ENCODE measurements at regions not wholly inside any gene's neighbourhood (a gene's known extent, or its start where the extent isn't known, plus 50 kb on each side); places are given as distances from the start of the nearest gene placed in this dataset.

DNA sequence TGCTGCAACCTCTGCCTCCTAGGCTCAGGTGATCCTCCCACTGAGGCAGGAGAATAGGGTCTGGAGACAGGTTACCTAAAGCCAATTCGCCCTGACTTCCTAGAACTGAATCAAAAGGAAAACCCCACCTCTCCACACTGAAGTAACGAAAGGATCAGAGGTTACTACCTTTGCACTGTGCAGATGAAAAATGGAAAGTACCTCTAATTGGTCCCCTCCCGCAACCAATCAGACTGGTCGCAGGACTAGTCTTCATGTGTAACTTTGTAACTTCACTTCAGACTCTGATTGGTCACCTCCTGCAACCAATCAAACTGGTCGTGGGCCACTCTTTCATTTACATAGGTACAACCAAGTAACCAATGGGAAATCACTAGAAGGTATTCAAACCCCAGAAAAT lies 61.1 kb downstream of the ATXN3L start:
- no peak for DNase-seq (ENCODE audit: low read depth, low spot score)
- TF ChIP-seq, protein P1, sequence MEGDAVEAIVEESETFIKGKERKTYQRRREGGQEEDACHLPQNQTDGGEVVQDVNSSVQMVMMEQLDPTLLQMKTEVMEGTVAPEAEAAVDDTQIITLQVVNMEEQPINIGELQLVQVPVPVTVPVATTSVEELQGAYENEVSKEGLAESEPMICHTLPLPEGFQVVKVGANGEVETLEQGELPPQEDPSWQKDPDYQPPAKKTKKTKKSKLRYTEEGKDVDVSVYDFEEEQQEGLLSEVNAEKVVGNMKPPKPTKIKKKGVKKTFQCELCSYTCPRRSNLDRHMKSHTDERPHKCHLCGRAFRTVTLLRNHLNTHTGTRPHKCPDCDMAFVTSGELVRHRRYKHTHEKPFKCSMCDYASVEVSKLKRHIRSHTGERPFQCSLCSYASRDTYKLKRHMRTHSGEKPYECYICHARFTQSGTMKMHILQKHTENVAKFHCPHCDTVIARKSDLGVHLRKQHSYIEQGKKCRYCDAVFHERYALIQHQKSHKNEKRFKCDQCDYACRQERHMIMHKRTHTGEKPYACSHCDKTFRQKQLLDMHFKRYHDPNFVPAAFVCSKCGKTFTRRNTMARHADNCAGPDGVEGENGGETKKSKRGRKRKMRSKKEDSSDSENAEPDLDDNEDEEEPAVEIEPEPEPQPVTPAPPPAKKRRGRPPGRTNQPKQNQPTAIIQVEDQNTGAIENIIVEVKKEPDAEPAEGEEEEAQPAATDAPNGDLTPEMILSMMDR (IDR thresholded peaks at IDR 0.05; ENCODE audit: insufficient read depth, low read length, missing control alignments): no peak
- POLR2A ChIA-PET: no interaction called here
- CTCF ChIA-PET: no interaction called here
- no peak overlapping the region for H3K4me3 ChIP-seq (ENCODE audit: low read depth, low read length)

GRCh38 chrX:13258052-13258444 lies 61.8 kb downstream of the ATXN3L start:
- POLR2A ChIA-PET: no interaction called here
- CTCF ChIA-PET: no interaction called here
- H3K4me3 ChIP-seq (ENCODE audit: low read depth, low read length): no peak overlapping the region
- no peak for DNase-seq (ENCODE audit: low read depth, low spot score)
- TF ChIP-seq, protein P1 (IDR thresholded peaks at IDR 0.05; ENCODE audit: insufficient read depth, low read length, missing control alignments): no peak

DNA sequence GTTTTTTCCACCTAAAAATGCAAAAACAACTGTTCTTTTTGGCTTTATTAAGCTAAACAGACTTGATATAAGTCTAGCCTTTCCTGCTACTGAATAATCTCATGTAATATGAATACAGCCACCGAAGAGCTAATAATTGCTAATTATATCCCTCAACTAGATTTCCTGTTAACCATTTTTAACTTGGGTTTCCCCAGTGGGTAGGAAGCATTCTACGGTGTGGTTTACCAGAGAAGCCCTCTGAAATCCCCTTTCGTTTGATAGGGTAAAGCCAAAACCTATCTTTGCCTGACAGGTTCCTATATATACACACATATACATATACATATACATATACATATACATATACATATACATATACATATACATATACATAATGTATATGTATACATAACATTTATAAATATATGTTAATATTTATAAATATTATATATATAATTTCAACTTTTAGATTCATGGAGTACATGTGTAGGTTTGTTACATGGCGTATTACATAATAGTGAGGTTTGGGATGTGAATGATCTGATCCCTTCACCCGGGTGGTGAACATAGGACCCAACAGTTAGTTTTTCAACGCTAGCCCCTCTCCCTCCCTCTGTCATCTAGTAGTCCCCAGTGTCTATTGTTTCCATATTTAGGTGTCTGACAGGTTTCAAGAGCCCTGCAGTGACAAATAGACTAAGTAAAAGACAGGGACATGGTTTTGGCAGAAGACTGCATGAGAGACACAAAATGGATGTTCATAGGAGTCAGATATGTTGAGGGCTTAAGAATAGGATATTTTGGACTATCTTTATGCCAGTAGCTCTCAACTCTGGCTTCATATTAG lies 62.4 kb downstream of the ATXN3L start:
- no peak for DNase-seq (ENCODE audit: low read depth, low spot score)
- no peak overlapping the region for H3K4me3 ChIP-seq (ENCODE audit: low read depth, low read length)
- TF ChIP-seq, protein P1 (IDR thresholded peaks at IDR 0.05; ENCODE audit: insufficient read depth, low read length, missing control alignments): no peak
- ChIA-PET POLR2A (no interaction called here), CTCF (no interaction called here)

GRCh38 chrX:13256603-13257002 lies 63.2 kb downstream of the ATXN3L start:
- no peak overlapping the region for H3K4me3 ChIP-seq (ENCODE audit: low read depth, low read length)
- TF ChIP-seq, protein P1 (IDR thresholded peaks at IDR 0.05; ENCODE audit: insufficient read depth, low read length, missing control alignments): no peak
- ChIA-PET POLR2A (no interaction called here), CTCF (no interaction called here)
- DNase-seq (ENCODE audit: low read depth, low spot score): no peak

GRCh38 chrX:13254870-13255269 lies 65.0 kb downstream of the ATXN3L start:
- no peak overlapping the region for H3K4me3 ChIP-seq (ENCODE audit: low read depth, low read length)
- DNase-seq (ENCODE audit: low read depth, low spot score): no peak
- ChIA-PET POLR2A (interaction anchor here (1.3 kb wide), 1 partner anchor 279 kb away, joined by 5 read pairs; no protein-coding TSS in a partner anchor), CTCF (interaction anchor here (0.8 to 2.5 kb wide), 5 partner anchors 10 to 308 kb away, joined by 3 to 9 read pairs (median 3); no protein-coding TSS in a partner anchor)
- TF ChIP-seq, protein P1 (IDR thresholded peaks at IDR 0.05; ENCODE audit: insufficient read depth, low read length, missing control alignments): no peak

GRCh38 chrX:13254076-13254785 lies 65.6 kb downstream of the ATXN3L start:
- no peak for DNase-seq (ENCODE audit: low read depth, low spot score)
- POLR2A ChIA-PET: interaction anchor here (1.3 kb wide), 1 partner anchor 278 kb away, joined by 5 read pairs; no protein-coding TSS in a partner anchor
- CTCF ChIA-PET: interaction anchor here (0.8 to 2.5 kb wide), 5 partner anchors 11 to 307 kb away, joined by 3 to 9 read pairs (median 3); no protein-coding TSS in a partner anchor
- TF ChIP-seq, protein P1 (IDR thresholded peaks at IDR 0.05; ENCODE audit: insufficient read depth, low read length, missing control alignments): no peak
- H3K4me3 ChIP-seq (ENCODE audit: low read depth, low read length): no peak overlapping the region
